ENCODE measurements at regions not wholly inside any gene's neighbourhood (a gene's known extent, or its start where the extent isn't known, plus 50 kb on each side); places are given as distances from the start of the nearest gene placed in this dataset.

- TF ChIP-seq CTCF (optimal IDR thresholded peaks at IDR 0.05 in 1 of 3, IDR thresholded peaks at IDR 0.05 in 1 of 3, conservative IDR thresholded peaks at IDR 0.05 in 1 of 3; ENCODE audit: extremely low read depth in 1 of 3, insufficient read depth in 2 of 3, low read length in 3 of 3) (no peak), EZH2 (IDR thresholded peaks at IDR 0.05; ENCODE audit: low read length) (no peak)
Observed at GRCh38 chr16:86079255-86079885, 180.4 kb downstream of the IRF8 start.

Data from keratinocyte (primary cell).